ENCODE measurements at regions not wholly inside any gene's neighbourhood (a gene's known extent, or its start where the extent isn't known, plus 50 kb on each side); places are given as distances from the start of the nearest gene placed in this dataset.
"Not testable (repeated sequence)": the region's sequence is repeated elsewhere in the genome, so short reads cannot be mapped to it uniquely, and the experiment has no call there.

DNA sequence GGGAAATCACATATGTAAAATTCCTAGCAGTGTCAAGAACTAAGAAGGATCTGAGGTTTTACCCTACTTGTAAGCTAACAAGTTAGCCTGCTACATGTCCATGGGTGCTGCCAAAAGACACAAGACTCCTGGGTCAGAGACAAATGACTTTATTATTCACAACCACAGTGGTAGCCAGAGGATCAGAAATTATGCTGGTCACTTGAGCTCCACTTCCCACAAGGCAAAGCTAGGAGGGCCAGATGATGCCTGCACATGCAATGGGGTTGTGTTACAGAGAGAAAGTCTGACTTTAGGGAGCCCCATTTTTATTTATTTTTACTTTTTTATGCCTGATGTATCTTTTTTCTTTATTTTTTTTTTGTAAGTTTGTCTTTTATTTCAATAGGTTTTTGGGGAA, 136.8 kb downstream of the S1PR1 start:
- FAIRE-seq = no peak

DNA sequence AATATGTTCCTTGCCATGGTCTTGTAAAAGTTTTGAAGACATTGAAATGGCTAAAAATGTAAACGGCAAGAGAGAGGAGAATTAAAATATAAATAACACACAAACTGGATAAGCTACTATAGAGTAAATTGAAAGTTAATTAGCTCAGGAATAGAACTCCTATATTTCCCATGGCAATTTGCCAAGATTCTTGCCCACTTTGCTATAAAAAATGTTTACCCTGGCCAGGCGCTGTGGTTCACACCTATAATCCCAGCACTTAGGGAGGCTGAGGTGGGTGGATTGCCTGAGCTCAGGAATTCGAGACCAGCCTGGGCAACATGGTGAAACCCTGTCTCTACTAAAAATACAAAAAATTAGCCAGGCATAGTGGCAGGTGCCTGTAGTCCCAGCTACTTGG, 138.6 kb downstream of the S1PR1 start:
- not testable (repeated sequence) for FAIRE-seq

DNA sequence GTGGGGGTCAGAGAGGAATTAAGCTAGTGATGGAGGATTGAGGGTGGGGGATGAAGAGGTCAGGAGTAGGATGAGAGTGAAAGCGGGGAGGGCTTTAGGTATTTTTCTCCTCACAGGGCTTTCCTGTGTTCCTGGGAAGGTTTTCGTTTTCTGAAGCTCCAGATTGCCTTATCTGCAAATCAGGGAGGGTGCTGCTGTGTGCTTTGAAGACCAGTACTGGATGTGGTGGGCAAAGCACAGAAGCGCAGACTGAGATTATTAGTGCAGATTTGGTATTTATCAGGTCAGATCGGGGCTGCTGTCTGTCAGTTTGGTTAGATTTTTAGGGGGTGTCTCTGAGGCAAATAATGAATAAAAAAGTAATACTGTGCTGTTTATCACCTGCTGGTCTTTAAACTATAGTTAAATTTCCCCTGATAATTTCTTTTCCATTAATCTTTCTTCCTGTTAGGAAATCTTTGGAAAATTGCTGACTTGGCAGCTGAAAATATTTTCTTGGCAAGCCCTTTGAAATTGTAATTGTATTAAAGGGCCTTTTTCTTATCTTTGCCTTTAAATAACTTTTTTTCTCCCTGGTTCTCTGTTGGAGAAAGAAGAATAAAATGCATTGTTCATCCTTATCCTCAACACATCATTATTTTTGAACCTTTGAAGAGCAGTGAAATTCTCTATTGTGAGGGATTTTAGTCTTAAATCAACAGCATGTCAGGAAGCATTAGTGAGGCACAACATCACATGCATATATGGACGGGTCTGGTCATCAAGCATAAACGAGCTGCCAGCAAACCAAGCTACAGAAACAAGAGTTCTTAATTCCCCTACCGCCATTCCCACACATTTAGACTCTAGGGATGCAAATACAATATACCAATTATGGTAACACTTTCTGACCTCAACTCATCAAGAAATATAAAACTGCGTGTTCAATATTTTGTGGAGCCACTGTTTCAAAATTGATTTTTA, 139.6 kb downstream of the S1PR1 start:
- FAIRE-seq = no peak

DNA sequence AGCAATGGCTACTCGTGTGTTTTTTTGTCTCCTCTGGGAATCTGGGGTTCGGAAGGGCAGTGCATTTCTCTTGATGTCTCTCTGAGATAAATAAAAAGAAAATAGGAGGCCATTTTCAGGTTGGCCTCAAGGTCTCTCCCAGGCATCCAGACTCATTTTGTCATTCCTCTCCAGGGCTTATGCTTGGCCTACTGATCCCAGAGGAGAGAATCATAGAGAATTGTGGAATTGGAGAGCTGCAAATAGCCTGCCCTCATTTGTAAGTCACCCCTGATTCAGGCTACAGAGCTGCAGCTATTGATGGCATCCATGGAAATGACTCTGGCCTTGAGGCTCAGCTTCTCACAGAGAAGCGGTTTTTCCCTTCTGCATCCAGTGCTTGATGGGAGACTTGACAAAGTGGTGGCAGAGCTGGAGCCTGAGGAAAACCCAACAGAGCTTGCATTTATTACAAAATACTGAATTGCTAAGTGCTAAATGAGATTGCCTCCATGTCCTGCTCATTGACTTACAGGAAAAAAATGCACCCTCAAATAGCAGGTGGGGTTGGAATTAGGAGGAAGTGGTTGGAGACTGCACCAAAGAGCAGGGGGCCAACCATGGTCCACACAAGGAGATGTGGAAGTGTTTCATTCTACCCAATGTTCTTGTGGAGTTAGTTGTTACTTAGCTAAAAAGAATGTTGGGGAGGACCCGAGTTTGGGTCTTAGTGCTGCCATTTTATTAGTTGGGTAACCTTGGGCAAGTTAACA, 140.4 kb downstream of the S1PR1 start:
- FAIRE-seq = no peak

DNA sequence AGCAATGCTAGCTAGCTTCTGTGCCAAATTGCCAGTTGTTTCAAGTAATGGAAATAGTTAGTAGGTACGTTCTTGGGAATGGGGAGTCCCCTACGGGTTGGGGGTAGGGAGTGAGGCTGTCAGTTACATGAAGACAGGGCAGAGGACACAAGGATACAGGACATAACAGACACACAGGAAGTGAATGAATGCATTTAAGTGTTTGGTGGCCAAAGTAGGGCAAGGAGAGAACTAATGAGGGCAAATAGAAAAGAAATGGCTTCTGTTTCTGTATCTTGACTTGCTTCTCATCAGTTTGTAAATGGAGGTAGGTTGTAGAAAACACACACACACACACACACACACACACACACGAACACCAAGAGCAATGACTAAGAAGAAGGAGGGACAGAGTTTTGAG, 142.2 kb downstream of the S1PR1 start:
- no peak for FAIRE-seq

DNA sequence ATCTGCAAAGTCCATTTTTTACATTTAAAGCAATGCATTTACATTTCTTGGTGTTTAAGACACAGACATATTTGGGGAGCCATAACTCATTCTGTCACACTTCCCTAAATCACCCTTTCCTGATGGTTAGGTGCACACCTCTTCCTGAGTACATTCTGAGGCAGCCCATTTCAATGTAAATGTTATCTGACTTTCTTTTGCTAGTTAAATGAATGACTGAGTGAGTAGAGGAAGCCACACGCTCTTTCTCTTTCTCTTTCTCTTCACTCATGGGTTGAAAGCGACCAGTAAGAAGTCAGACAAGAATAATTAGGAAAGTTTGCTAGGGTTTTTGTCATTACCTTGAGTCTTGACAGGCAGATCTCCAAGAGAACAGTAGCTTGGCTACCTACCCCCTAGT, 143.1 kb downstream of the S1PR1 start:
- no peak for FAIRE-seq

DNA sequence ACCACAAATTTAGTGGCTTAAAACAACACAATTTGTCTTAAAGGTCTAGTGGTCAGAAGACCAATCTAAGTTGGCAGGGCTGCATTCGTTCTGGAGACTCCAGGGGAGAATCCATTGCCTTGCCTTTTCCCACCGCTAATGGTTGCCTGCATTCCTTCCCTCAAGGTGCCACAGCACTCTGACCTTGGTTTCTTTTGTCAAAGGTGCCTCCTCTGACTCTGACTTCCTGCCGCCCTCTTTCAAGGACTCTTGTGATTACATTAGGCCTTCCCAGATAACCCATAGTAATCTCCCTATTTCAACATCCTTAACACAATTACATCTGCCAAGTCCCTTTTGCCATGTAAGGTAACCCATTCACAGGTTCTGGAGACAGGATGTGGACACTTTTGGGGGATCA, 145.3 kb downstream of the S1PR1 start:
- no peak for FAIRE-seq

DNA sequence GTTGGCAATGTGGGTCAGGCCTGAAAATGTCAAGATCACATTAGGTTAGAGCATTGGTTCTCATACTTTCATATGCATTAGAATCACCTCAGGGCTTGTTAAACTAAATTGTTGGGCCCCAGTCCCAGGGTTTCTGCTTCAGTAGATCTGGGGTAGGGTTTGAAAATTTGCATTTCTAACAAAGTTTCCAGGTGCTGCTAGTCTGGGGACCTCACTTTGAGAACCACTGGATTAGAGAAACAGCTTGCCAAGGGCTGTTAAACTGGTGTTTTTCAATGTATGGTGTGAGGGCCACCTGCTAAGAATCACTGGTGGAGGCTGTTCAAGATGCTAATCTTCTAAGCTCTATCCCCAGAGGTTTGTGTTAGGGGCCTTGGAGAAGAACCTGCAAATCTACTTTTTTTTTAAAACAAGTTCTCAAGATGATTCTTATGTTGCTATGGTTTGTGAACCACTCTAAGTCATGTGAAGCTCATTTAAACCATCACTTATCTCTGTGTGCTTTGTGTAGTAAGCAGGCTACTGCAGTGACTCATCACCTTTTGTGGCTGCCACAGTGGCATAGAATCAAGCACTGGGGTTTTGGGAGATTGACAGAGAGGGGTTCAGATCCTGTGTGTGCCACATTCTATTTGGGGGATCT, 152.2 kb downstream of the S1PR1 start:
- no peak for FAIRE-seq

DNA sequence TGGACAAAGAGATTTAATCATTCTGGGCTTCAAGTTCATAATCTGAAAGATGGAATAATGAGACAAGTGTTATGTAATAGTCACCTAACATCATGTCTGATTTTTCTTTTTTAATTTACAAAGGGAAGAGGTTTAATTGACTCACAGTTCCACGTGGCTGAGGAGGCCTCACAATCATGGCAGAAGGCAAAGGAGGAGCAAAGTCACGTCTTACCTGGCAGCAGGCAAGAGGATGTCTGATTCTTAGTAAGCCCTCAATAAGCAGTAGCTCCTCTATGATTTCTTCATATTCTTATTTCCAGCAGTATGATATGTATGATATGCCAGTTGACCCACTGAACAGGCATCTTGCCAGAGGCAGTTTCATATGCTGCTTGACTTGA, 152.7 kb downstream of the S1PR1 start:
- no peak for FAIRE-seq

DNA sequence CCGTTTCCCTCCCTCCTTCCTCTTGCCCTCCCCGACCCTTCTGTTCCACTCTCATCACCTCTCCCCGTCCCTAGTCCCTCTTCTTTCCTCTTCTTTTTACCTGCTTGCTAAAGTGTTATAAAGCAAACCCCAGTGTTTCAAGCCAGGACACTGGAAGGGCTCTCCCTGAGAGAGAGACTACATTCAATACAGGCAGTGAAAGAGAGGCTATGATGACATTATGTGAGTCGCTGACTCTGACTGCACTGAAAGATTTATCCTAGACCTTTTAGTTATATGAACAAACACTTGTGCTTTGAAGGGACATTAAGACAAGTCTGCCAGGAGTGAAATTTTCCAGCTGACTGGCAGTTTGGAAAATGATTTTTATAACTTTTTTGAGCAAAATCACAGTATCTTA, 155.7 kb downstream of the S1PR1 start:
- FAIRE-seq = no peak

DNA sequence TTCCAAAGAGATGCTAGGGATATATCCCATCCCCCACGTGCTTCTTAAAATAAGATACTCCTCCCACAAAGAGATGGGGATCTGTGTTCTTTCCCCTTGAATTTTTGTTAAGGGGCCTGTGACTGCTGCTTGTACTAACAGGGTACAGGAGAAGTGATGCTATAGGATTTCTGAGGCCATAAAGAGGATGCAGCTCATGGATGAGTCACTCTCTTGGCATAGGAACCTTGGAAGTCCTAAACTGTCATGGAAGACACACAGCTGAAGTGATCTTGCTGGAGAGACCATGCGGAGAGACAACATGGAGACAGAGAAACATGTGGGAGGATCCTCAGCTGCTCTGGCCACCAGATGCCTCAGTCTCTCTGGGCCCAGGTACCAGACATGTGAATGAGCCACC, 157.2 kb downstream of the S1PR1 start:
- FAIRE-seq = no peak

DNA sequence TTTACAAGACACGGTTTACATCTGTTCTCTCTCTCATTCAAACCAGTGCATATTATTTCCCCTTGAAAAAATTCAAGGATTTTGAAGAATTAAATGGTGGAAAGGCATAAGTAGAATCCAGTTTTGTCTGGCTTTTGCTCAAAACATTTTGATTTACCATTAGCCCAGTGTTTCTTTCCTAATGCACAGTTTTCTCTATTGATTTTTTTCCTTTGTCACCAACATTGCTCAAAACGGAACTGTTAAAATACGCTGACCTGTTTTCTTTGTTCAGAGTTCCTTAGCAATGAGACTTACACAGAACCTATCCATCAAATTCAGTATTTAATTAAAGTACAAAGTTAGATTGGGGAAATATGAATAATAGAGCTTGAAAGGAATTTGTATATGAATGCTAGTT, 162.4 kb downstream of the S1PR1 start:
- FAIRE-seq = no peak

DNA sequence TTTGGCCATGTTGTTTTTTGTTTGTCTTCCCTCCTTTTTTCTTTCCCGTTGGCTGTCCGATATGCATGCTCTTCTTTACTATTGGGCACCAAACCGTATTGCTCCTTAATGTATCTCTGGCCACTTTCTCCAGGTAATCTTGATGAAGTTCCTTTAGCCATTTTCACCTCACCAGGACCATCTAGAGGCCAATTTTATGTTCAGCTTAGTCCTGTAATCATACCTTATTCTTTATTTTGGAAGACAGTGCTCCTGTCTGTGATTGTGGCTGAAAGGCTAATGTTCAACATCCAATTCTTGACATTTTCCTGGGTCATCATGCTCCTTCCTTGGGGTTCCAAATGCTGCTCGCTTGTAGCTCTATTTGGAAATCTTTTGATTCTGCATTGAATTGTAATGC, 169.5 kb downstream of the S1PR1 start:
- no peak for FAIRE-seq

DNA sequence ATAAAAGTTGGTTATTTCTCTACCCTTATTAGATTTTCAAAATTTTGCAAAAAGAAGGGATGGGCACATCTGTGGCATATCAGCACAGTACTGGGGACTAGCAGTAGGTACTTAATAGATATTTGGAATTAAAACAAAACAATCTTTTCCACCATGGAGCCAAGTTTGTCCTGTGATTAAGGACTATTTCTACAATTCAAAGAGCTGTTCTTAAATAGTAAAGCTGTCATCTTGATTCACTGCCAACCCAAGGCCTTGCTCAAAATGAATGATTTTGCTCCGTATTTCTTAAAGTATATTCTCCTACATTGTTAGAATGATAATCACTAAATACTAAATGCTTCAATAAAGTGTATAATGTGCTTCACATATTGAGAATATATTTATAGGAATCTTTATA, 169.9 kb downstream of the S1PR1 start:
- FAIRE-seq = no peak

DNA sequence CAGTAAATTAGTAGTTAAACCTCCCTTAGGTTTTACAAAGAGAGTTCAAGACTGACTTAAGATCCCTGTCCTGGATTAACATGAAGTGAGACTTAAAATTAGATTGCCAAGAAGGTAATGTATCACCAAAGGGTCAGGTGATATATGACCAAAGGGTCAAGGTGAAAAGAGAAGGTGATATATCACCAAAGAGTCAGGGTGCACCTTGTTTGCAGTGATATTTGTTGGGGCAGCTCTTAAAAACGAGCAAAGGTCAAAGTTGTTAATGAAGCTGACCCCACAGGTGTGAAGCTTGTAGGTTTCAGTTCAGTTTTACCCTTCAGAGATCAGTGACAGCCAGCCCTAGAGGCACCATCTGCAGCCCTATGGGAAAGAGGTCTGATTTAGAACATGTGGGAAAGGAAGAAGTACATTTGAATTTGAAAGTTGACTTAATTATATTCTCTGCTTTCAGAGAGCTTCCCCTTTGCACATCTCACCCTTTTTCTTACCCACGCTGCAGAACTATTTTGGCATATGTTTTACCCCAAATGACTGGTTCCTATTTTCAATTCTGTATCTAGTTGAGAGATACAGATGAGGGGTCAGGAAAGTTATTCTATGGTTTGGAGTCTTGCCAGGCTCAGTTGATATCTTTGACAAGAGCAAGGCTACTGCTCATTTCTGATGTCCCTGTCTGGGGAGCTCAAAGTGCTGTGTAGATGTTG, 170.8 kb downstream of the S1PR1 start:
- FAIRE-seq = no peak

DNA sequence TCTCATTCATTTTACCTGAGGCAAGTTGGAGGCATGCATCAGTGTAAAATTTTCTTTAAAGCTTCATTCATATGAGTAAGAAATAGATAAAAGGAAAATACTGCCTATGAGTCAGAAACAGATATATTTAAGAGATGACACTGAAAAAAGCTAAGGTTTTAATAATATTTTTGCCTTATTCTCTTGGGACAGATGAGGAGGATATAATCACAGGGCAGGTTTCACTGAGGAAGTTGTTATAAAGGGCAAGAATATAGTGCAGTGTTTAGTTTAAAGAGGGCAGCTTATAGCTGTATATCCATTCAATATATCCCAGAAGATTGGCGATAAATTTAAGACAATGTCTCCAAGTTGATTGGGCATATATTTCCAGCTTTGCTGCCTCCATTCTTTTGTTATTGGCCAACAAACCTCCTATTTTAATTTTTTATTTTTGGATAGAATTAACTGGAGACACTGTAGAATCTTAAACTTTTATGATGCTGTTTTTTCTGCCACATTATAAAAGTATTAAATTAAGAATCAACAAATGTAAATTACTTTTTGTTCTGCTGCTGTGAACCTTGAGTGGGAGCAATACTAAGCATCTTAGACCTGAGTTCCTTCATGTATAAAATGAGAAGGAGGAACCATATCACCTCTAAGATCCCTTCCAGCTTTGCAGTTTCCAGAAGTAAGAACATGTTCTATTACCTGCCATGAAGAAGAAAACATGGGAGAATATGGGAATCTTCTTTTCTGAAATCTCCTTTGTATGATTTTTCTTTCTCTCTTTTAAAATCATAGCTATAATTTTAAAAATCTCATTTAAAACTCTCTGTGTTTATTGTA, 171.6 kb downstream of the S1PR1 start:
- FAIRE-seq = no peak

DNA sequence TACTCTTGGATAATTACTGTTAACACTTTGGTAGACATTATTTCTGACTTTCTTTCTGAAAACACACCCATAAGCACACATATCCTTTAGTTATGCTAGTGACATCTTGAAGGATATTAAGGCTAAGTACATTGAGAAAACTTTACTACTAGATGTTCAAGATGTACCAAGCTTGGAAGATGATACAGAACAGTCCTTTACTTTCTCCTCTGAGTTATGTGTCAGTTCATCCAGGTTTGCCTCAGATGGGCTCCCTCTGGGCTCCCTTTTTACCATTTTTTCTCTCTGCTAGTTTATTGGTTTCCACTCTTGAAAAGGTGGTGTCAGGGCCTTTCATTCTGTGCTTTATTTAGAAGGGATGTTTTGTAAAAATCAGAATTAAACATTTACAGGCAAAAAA, 172.3 kb downstream of the S1PR1 start:
- FAIRE-seq = no peak

DNA sequence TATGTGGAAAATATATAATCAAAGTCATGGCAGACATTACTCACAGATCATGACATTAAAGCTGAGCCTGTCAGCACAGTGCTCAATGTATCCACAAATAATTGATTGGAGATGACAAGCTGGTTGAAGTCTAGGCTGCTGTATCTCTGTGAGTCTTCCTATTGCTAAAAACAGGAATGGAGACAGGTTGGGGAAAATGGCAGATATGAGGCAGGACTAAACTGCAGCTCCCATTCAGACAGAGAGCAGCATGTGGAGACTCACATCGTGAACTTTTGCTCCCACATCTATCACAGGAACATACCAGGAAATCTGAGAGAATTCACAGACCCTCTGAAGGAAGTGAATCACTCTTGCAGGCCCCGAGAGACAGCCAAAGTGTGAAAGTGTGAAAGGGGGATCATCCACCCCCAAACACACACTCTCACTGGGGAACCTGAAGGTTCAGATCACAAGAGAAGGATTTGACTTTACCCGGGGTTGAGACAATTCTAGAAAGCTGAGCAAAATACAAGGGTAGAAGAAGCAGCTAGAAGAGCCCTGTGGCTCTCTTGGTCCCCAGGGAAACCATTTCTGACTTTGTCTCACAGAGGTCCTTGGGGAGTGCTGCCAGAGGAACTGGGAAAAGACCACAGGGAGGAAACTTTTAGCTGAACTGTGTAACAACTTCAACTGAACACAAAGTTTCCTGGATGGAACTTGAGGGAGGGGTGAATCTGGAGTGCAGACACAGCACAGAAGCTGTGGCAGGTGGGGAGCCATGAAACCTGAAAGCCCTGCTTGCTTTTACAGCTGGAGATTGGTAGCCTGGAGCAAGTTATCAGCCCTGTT, 173.4 kb downstream of the S1PR1 start:
- FAIRE-seq = no peak

DNA sequence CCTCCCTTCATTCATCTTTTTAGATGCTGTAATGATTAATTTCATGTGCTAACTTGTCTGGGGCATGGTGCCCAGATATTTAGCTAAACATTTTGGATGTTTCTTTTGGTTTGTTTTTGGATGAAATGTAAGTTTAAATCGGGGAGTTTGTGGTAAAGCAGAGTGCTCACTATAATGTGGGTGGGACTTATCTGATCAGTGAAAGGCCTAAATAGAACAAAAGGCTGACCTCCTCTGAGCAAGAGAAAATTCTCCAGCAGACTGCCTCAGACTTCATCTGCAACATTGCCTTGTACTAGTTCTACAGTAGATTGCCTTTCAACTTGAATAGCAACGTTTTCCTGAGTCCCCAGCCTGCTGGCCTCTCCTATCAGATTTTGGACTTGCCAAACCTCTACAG, 183.6 kb downstream of the S1PR1 start:
- no peak for FAIRE-seq

DNA sequence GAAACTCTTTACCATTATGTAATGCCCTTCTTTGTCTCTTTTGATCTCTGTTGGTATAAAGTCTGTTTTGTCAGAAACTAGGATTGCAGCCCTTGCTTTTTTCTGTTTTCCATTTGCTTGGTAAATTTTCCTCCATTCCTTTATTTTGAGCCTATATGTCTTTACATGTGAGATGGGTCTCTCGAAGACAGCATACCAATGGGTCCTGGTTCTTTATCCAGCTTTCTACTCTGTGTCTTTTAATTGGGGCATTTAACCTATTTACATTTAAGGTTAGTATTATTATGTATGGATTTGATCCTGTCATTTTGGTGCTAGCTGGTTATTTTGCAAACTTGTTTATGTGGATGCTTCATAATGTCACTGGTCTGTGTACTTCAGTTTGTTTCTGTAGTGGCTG, 191.3 kb downstream of the S1PR1 start:
- not testable (repeated sequence) for FAIRE-seq

DNA sequence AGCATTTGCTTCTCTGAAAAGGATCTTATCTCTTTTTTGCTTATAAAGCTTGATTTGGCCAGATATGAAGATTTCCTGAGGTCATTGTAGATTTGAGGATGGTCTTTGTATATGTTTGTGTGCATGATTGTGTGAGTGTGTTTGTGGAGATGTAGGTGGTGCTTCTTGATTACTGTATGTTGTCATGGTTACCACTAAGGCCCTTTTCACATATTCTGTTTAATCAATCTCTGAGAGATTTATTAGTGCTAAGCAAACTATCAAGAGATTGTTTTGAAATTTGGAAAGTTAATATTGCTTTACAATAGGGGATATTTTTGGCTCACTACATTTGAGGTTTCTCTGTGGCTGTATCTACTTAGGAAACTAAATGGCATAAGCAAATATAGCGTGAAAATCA, 191.7 kb downstream of the S1PR1 start:
- FAIRE-seq = no peak
